Smooth muscle cell (in vitro differentiated cells): ENCODE measurements at regions not wholly inside any gene's neighbourhood (a gene's known extent, or its start where the extent isn't known, plus 50 kb on each side); places are given as distances from the start of the nearest gene placed in this dataset.

Source experiments
- DNase-seq: peaks from one replicate; lab custom pipeline; 2025; ENCODE audit not compliant: unreplicated experiment; lab: John Stamatoyannopoulos, UW
- H2AFZ ChIP-seq: fragments of 200-600 bp; sonication (generic); 2 replicates; pipeline ENCODE4 v1.6.0; 2016; ENCODE audit warnings: antibody characterized with exemption, low read depth, mild to moderate bottlenecking
- H3F3A ChIP-seq: fragments of 200-600 bp; sonication (generic); 2 replicates; pipeline ENCODE4 v1.6.0; 2017; ENCODE audit warnings: antibody characterized with exemption, low read depth
- H3K27ac ChIP-seq: fragments of 200-600 bp; sonication (generic); 2 replicates; pipeline ENCODE4 v1.5.1; 2016; ENCODE audit warnings: low read depth, mild to moderate bottlenecking
- H3K27me3 ChIP-seq: fragments of 200-600 bp; sonication (generic); 2 replicates; pipeline ENCODE4 v1.6.1; 2016; ENCODE audit warnings: low read depth, mild to moderate bottlenecking
- H3K36me3 ChIP-seq: fragments of 200-600 bp; sonication (generic); 2 replicates; pipeline ENCODE4 v1.5.1; 2016; ENCODE audit warnings: low read depth
- H3K4me1 ChIP-seq: fragments of 200-600 bp; sonication (generic); 2 replicates; pipeline ENCODE4 v1.5.1; 2016; ENCODE audit warnings: low read depth
- H3K4me2 ChIP-seq: fragments of 200-600 bp; sonication (generic); 2 replicates; pipeline ENCODE4 v1.6.0; 2016; ENCODE audit warnings: mild to moderate bottlenecking
- H3K4me3 ChIP-seq: fragments of 200-600 bp; sonication (generic); 2 replicates; pipeline ENCODE4 v1.5.1; 2016; ENCODE audit warnings: mild to moderate bottlenecking
- H3K79me2 ChIP-seq: fragments of 200-600 bp; sonication (generic); 2 replicates; pipeline ENCODE4 v1.6.0; 2016; ENCODE audit warnings: low read depth, mild to moderate bottlenecking
- H3K9ac ChIP-seq: fragments of 200-600 bp; sonication (generic); 2 replicates; pipeline ENCODE4 v1.6.0; 2016; ENCODE audit warnings: low read depth
- H3K9me3 ChIP-seq: fragments of 200-600 bp; sonication (generic); replicated peaks from 2 replicates; pipeline ENCODE4 v1.5.1; 2016; ENCODE audit warnings: low read depth
- H4K20me1 ChIP-seq: fragments of 200-600 bp; sonication (generic); 2 replicates; pipeline ENCODE4 v1.6.0; 2016; ENCODE audit warnings: low read depth
- CTCF ChIP-seq: fragments of 200-600 bp; sonication (generic); IDR thresholded peaks from 2 replicates; pipeline ENCODE4 v1.5.1; 2017; ENCODE audit warnings: borderline replicate concordance, mild to moderate bottlenecking, antibody characterized with exemption; ENCODE audit not compliant: insufficient read depth, poor library complexity, severe bottlenecking
- WGBS: methylation state at CpG from one replicate; pipeline ENCODE4 v1.1.7; 2016; ENCODE audit warnings: low lambda C conversion rate; 5-methylcytosine and 5-hydroxymethylcytosine counted together

- H3K27me3 ChIP-seq: no peaks in the 10 kb centered on the region
- no peaks in the 10 kb centered on the region for H4K20me1 ChIP-seq
- H3K9ac ChIP-seq: no peak overlapping the region
- H3F3A ChIP-seq: no peaks in the 10 kb centered on the region
- no peak for DNase-seq
- no peak overlapping the region for H3K4me2 ChIP-seq
- H3K4me1 ChIP-seq: no peaks in the 10 kb centered on the region
- no peak for TF ChIP-seq CTCF
- WGBS: 92% methylated on average over 1 of the region's 1 CpG
- no peak overlapping the region for H2AFZ ChIP-seq
- no peak overlapping the region for H3K27ac ChIP-seq
- no peaks in the 10 kb centered on the region for H3K9me3 ChIP-seq
- no peak overlapping the region for H3K4me3 ChIP-seq
- H3K36me3 ChIP-seq: no peaks in the 10 kb centered on the region
- H3K79me2 ChIP-seq: no peaks in the 10 kb centered on the region
These were observed 460.1 kb upstream of the AGA start for GRCh38 chr4:177902386-177902785.

DNA sequence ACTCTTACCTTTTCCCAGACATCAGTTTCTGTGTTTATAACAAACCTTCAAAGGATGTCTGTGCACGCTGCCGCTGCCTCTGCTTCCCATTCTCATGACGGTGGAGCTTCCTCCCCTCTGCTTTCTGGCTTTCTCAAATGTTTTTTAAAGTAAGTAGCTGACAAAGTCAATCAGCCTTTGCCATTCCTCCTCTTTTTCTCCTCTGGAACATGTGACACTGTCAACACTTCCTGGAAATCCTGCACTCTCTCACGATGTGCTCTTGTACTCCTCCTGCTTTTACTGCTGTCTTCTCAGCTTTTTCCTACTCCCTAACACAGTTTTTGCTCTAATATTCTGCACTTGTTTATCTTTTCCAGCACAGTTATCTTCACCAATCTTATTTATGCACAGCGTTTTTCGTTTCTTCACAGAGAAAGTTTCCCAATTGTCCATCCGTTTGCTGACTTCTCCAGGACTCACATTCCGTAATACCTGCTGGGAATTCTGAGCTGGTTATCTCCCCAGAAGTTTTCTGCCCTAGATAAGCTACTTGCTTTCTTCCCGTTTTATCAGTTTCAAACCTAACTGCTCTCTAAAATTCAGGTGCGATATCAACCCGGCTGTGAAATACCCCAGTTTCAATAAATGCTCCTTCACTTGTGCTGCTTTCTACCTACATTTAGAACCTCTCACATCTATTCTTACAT is 465.6 kb upstream of the AGA start:
- no peaks in the 10 kb centered on the region for H3K9me3 ChIP-seq
- H3K9ac ChIP-seq: no peak overlapping the region
- no peak overlapping the region for H3K27ac ChIP-seq
- no peaks in the 10 kb centered on the region for H3K79me2 ChIP-seq
- H3K36me3 ChIP-seq: no peaks in the 10 kb centered on the region
- H3K27me3 ChIP-seq: no peaks in the 10 kb centered on the region
- no peaks in the 10 kb centered on the region for H3K4me1 ChIP-seq
- TF ChIP-seq CTCF: no peak
- no peaks in the 10 kb centered on the region for H3F3A ChIP-seq
- no peaks in the 10 kb centered on the region for H4K20me1 ChIP-seq
- peak overlapping the region; percentile 44 for H3K4me3 ChIP-seq
- peak overlapping the region; percentile 94 for H2AFZ ChIP-seq
- peak overlapping the region; percentile 79 for H3K4me2 ChIP-seq
- 37% methylated on average over 11 of the region's 11 CpGs for WGBS
- no peak for DNase-seq

DNA sequence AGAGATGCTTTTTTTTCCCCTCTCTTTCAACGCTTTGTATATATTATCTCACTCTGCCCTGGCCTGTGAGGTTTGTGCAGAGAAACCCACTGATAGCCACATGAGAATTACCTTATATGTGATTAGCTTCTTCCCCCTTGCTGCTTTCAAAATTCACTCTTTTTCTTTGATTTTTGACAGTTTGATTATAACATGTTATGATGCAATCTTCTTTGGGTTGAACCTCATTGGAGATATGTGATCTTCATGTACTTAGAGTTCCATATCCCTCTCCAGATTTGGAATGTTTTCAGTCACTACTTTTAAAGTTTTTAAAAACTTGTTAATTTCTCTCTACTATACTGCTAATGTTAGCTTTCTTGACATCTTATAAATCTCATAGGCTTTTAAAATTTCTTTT is 479.5 kb upstream of the AGA start:
- 96% methylated on average over 1 of the region's 1 CpG for WGBS
- H3K4me2 ChIP-seq: no peak overlapping the region

More for the DNA sequence above, 479.5 kb upstream of the AGA start:
- no peaks in the 10 kb centered on the region for H3K27me3 ChIP-seq
- H3K9ac ChIP-seq: no peak overlapping the region
- H3K27ac ChIP-seq: no peak overlapping the region
- H3K4me1 ChIP-seq: no peaks in the 10 kb centered on the region
- no peaks in the 10 kb centered on the region for H3K79me2 ChIP-seq
- DNase-seq: no peak
- no peaks in the 10 kb centered on the region for H3K9me3 ChIP-seq
- TF ChIP-seq CTCF: no peak
- H4K20me1 ChIP-seq: no peaks in the 10 kb centered on the region
- H3K36me3 ChIP-seq: no peaks in the 10 kb centered on the region
- no peak overlapping the region for H3K4me3 ChIP-seq
- H2AFZ ChIP-seq: no peak overlapping the region
- no peaks in the 10 kb centered on the region for H3F3A ChIP-seq
